ENCODE measurements at regions not wholly inside any gene's neighbourhood (a gene's known extent, or its start where the extent isn't known, plus 50 kb on each side); places are given as distances from the start of the nearest gene placed in this dataset.

DNA sequence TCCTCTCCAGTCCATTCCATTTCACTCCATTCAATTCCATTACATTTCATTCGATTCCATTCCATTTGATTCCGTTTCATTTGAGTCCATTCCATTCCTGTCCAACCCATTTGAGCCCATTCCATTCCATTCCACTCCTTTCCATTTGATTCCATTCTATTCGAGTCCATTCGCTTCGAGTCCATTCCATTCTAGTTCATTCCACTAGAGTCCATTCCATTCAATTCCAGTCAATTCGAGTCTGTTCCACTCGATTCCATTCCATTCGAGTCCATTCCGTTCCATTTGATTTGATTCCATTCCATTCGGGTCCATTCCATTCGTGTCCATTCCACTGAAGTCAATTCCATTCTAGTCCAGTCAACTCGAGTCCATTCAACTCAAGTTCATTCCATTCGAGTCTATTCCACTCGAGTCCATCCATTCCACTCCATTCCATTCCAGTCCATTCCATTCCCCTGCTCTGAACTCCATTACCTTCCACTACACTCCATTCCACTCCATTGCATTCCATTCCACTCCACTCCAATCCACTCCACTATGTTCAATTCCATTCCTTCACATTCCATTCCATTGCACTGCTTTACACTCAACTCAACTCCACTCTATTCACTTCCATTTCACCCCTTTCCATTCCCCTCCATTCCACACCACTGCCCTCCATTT is 2569.4 kb upstream of the TPTE start:
- TF ChIP-seq, protein P1, sequence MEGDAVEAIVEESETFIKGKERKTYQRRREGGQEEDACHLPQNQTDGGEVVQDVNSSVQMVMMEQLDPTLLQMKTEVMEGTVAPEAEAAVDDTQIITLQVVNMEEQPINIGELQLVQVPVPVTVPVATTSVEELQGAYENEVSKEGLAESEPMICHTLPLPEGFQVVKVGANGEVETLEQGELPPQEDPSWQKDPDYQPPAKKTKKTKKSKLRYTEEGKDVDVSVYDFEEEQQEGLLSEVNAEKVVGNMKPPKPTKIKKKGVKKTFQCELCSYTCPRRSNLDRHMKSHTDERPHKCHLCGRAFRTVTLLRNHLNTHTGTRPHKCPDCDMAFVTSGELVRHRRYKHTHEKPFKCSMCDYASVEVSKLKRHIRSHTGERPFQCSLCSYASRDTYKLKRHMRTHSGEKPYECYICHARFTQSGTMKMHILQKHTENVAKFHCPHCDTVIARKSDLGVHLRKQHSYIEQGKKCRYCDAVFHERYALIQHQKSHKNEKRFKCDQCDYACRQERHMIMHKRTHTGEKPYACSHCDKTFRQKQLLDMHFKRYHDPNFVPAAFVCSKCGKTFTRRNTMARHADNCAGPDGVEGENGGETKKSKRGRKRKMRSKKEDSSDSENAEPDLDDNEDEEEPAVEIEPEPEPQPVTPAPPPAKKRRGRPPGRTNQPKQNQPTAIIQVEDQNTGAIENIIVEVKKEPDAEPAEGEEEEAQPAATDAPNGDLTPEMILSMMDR (IDR thresholded peaks at IDR 0.05; ENCODE audit: control extremely low read depth in 1 of 3, insufficient read depth in 1 of 3, low read depth in 1 of 3, low read length in 3 of 3): no peak
- TF ChIP-seq GTF2F1 (IDR thresholded peaks at IDR 0.05; ENCODE audit: borderline replicate concordance, low read depth, low read length): no peak
- TF ChIP-seq, protein P2, sequence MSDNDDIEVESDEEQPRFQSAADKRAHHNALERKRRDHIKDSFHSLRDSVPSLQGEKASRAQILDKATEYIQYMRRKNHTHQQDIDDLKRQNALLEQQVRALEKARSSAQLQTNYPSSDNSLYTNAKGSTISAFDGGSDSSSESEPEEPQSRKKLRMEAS (IDR thresholded peaks at IDR 0.05): no peak
- no peak for TF ChIP-seq EZH2 (IDR thresholded peaks at IDR 0.05; ENCODE audit: low read depth, low read length, severe bottlenecking)

All from H1 (cell line).